KMS-11 (cell line): ENCODE measurements at regions not wholly inside any gene's neighbourhood (a gene's known extent, or its start where the extent isn't known, plus 50 kb on each side); places are given as distances from the start of the nearest gene placed in this dataset.

ENCODE experiments used
- H2AFZ ChIP-seq: fragments of 200-600 bp; sonication (generic); 2 replicates; pipeline ENCODE4 v1.6.1; 2016; ENCODE audit warnings: antibody characterized with exemption, mixed run types, low read depth
- H3K27ac ChIP-seq: fragments of 200-600 bp; sonication (generic); 2 replicates; pipeline ENCODE4 v1.6.1; 2016; ENCODE audit warnings: mild to moderate bottlenecking, mixed run types
- H3K27me3 ChIP-seq: fragments of 200-600 bp; sonication (generic); 2 replicates; pipeline ENCODE4 v1.6.1; 2017; ENCODE audit warnings: mild to moderate bottlenecking, low read depth, mixed run types, moderate library complexity; ENCODE audit not compliant: insufficient read depth
- H3K36me3 ChIP-seq: fragments of 200-600 bp; sonication (generic); 2 replicates; pipeline ENCODE4 v1.6.1; 2017; ENCODE audit warnings: mild to moderate bottlenecking, mixed run types; ENCODE audit not compliant: insufficient read depth
- H3K4me1 ChIP-seq: fragments of 200-600 bp; sonication (generic); 2 replicates; pipeline ENCODE4 v1.6.1; 2016; ENCODE audit warnings: mild to moderate bottlenecking, low read depth, mixed run types; ENCODE audit not compliant: poor library complexity, severe bottlenecking
- H3K4me2 ChIP-seq: fragments of 200-600 bp; sonication (generic); 2 replicates; pipeline ENCODE4 v1.7.0; 2016; ENCODE audit warnings: mild to moderate bottlenecking, mixed run types
- H3K4me3 ChIP-seq: fragments of 200-600 bp; sonication (generic); IDR thresholded peaks from 2 replicates; pipeline ENCODE4 v1.6.1; 2017; ENCODE audit warnings: low read depth, low read length, mixed read lengths; ENCODE audit not compliant: insufficient read depth
- H3K79me2 ChIP-seq: fragments of 200-600 bp; sonication (generic); 2 replicates; pipeline ENCODE4 v1.6.1; 2016; ENCODE audit warnings: low read depth, mixed run types; ENCODE audit not compliant: insufficient read depth
- H3K9ac ChIP-seq: fragments of 200-600 bp; sonication (generic); 2 replicates; pipeline ENCODE4 v1.6.1; 2016; ENCODE audit warnings: mild to moderate bottlenecking, mixed run types
- H4K20me1 ChIP-seq: fragments of 200-600 bp; sonication (generic); 2 replicates; pipeline ENCODE4 v1.6.1; 2016; ENCODE audit warnings: mild to moderate bottlenecking, mixed run types; ENCODE audit not compliant: insufficient read depth
- TF ChIP-seq, protein P1 (sequence below): fragments of 200-600 bp; sonication (generic); conservative IDR thresholded peaks from 2 replicates; pipeline ENCODE4 v1.6.1; 2017; ENCODE audit warnings: low read depth, mild to moderate bottlenecking, antibody characterized with exemption, low read length, moderate library complexity, mixed read lengths

DNA sequence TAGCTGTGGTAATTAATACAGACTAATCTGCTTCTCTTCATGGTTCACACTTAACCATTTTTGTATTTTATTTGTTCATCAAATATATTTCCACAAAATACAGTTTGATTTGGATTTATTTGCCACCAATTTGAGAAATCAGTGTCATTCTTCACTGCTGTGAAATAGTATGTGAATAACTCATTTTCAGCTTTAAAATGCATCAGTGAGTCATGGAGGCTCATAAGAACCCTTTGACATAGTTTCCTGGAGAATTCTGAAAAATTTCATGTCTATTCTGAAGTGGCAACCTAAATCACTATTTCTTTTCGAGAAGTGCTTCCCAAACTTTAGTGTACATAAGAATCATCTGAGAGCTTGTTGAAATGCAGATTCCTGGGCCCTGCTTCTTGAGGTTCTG lies 1026.7 kb upstream of the ACVR2A start:
- no peaks in the 10 kb centered on the region for H3K79me2 ChIP-seq
- H3K4me2 ChIP-seq: no peak overlapping the region
- TF ChIP-seq, protein P1, sequence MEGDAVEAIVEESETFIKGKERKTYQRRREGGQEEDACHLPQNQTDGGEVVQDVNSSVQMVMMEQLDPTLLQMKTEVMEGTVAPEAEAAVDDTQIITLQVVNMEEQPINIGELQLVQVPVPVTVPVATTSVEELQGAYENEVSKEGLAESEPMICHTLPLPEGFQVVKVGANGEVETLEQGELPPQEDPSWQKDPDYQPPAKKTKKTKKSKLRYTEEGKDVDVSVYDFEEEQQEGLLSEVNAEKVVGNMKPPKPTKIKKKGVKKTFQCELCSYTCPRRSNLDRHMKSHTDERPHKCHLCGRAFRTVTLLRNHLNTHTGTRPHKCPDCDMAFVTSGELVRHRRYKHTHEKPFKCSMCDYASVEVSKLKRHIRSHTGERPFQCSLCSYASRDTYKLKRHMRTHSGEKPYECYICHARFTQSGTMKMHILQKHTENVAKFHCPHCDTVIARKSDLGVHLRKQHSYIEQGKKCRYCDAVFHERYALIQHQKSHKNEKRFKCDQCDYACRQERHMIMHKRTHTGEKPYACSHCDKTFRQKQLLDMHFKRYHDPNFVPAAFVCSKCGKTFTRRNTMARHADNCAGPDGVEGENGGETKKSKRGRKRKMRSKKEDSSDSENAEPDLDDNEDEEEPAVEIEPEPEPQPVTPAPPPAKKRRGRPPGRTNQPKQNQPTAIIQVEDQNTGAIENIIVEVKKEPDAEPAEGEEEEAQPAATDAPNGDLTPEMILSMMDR: no peak
- no peak overlapping the region for H2AFZ ChIP-seq
- no peak overlapping the region for H3K27ac ChIP-seq
- H3K27me3 ChIP-seq: no peaks in the 10 kb centered on the region
- H3K36me3 ChIP-seq: no peaks in the 10 kb centered on the region
- H3K4me3 ChIP-seq: no peak overlapping the region
- H3K9ac ChIP-seq: no peak overlapping the region
- no peaks in the 10 kb centered on the region for H3K4me1 ChIP-seq
- H4K20me1 ChIP-seq: no peaks in the 10 kb centered on the region

DNA sequence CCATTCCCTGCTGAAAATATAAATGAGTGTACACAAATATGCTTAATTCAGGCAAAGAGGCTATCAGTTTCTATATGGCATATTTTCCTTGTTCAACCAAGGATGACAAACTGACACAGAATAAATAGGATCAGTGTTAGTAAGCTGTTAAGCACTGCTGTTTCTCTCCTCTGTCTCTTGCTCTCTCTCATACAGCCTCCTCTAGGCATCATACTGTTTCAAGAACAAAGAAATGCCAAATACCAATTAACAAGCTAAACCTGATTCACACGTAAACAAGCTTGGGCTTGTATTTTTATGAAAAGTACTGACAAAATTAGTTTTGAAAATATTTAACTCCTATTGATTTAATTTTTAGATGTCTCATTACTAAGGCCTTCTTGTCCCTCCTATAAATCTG lies 1027.2 kb upstream of the ACVR2A start:
- H3K27ac ChIP-seq: no peak overlapping the region
- no peak overlapping the region for H3K4me2 ChIP-seq
- H3K4me3 ChIP-seq: no peak overlapping the region
- H3K36me3 ChIP-seq: no peaks in the 10 kb centered on the region
- TF ChIP-seq, protein P1: no peak
- H3K27me3 ChIP-seq: no peaks in the 10 kb centered on the region
- no peaks in the 10 kb centered on the region for H4K20me1 ChIP-seq
- H3K4me1 ChIP-seq: no peaks in the 10 kb centered on the region
- no peak overlapping the region for H3K9ac ChIP-seq
- no peak overlapping the region for H2AFZ ChIP-seq
- H3K79me2 ChIP-seq: no peaks in the 10 kb centered on the region

DNA sequence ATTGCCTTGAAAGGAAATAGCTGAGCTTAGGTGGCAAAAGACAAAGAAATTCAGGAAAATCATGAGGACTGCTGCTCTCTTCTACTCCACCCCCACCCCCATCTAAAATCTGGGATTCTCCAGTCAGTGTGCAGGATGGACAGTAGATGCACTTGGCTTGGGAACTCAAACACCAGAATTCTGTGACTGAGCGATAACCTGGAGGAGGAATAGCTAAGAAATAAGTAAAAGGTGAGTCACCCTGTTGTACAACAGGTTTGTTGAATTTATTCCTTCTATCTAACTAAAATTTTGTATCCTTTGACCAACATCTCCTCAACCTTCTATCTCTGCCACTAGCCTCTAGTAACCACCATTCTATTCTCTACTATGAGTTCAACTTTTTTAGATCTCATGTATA lies 1029.9 kb upstream of the ACVR2A start:
- TF ChIP-seq, protein P1: no peak
- Histone ChIP-seq H3K27me3 (no peaks in the 10 kb centered on the region), H3K4me1 (no peaks in the 10 kb centered on the region), H4K20me1 (no peaks in the 10 kb centered on the region), H3K4me2 (no peak overlapping the region), H3K27ac (no peak overlapping the region), H3K79me2 (no peaks in the 10 kb centered on the region), H2AFZ (no peak overlapping the region), H3K4me3 (no peak overlapping the region), H3K36me3 (no peaks in the 10 kb centered on the region), H3K9ac (no peak overlapping the region)

DNA sequence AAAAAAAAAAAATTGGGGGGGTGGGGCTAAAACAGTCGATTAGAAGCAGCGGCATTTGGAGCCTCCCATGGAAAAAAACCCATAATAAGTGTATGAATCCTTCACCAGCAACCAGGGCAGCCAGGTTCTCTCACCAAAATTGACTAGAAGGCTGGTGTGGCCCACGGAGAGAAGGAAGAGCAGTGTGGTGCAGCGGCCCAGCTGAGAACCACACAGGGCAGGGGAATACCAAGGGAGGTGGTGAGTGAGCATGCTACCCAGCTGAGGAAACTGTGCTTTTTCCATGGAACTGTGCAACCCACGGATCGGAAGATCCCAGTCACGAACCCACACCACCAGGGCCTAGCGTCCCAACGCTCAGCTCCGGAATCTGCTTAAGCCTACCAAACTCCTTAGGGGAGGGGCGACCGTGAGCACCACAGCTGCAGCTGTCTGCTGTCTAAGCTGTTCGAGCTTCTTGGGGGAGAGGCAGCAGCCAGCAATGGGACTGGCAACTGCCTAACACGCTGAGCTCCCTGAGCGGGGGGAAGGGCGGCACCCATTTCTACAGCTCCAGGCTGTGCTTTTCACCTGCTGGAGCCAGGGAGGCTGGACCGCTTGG lies 1037.2 kb upstream of the ACVR2A start:
- H3K4me1 ChIP-seq: no peaks in the 10 kb centered on the region
- H3K9ac ChIP-seq: no peak overlapping the region
- no peak overlapping the region for H3K4me3 ChIP-seq
- H3K36me3 ChIP-seq: no peaks in the 10 kb centered on the region
- H3K27me3 ChIP-seq: no peaks in the 10 kb centered on the region
- H3K27ac ChIP-seq: no peak overlapping the region
- TF ChIP-seq, protein P1: no peak
- no peak overlapping the region for H3K4me2 ChIP-seq
- H4K20me1 ChIP-seq: no peaks in the 10 kb centered on the region
- H2AFZ ChIP-seq: no peak overlapping the region
- H3K79me2 ChIP-seq: no peaks in the 10 kb centered on the region
